Esophagus squamous epithelium (tissue), 4 donors: ENCODE measurements at regions not wholly inside any gene's neighbourhood (a gene's known extent, or its start where the extent isn't known, plus 50 kb on each side); places are given as distances from the start of the nearest gene placed in this dataset.
"Not testable (repeated sequence)": the region's sequence is repeated elsewhere in the genome, so short reads cannot be mapped to it uniquely, and the experiment has no call there.

Experiments used
- POLR2A ChIP-seq, 4 donors: fragments of 450-650 bp; IDR thresholded peaks; one replicate each; pipeline ENCODE4 v1.6.1; 2017; ENCODE audit warnings: antibody characterized with exemption in 4 of 4, mild to moderate bottlenecking in 4 of 4, moderate library complexity in 3 of 4
- TF ChIP-seq, protein P1 (sequence below), 6 experiments: fragments of 450-650 bp in 4 of 6; fragments of 200-600 bp in 2 of 6; sonication (generic) in 2 of 6; IDR thresholded peaks; one replicate each; pipeline ENCODE4 v1.5.1; 2016 to 2019; ENCODE audit warnings: antibody characterized with exemption in 6 of 6, mild to moderate bottlenecking in 4 of 6, moderate library complexity in 4 of 6

- not testable (repeated sequence) for TF ChIP-seq POLR2A (IDR thresholded peaks at IDR 0.05)
- TF ChIP-seq, protein P1, sequence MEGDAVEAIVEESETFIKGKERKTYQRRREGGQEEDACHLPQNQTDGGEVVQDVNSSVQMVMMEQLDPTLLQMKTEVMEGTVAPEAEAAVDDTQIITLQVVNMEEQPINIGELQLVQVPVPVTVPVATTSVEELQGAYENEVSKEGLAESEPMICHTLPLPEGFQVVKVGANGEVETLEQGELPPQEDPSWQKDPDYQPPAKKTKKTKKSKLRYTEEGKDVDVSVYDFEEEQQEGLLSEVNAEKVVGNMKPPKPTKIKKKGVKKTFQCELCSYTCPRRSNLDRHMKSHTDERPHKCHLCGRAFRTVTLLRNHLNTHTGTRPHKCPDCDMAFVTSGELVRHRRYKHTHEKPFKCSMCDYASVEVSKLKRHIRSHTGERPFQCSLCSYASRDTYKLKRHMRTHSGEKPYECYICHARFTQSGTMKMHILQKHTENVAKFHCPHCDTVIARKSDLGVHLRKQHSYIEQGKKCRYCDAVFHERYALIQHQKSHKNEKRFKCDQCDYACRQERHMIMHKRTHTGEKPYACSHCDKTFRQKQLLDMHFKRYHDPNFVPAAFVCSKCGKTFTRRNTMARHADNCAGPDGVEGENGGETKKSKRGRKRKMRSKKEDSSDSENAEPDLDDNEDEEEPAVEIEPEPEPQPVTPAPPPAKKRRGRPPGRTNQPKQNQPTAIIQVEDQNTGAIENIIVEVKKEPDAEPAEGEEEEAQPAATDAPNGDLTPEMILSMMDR (IDR thresholded peaks at IDR 0.05), result not testable (repeated sequence)
Measured at GRCh38 chr17:31771328-31771727, 87.7 kb downstream of the COPRS start.
